HG03354 (cell line): ENCODE measurements at regions not wholly inside any gene's neighbourhood (a gene's known extent, or its start where the extent isn't known, plus 50 kb on each side); places are given as distances from the start of the nearest gene placed in this dataset.
A peak's percentile ranks its signal among the peaks of the same experiment; 100 is the strongest.
"Not testable (repeated sequence)": the region's sequence is repeated elsewhere in the genome, so short reads cannot be mapped to it uniquely, and the experiment has no call there.

Experiments
- ATAC-seq: cut with Tn5 transposase; IDR thresholded peaks from one replicate; pipeline ENCODE4 v1.9.1; 2021; ENCODE audit warnings: mild to moderate bottlenecking; ENCODE audit not compliant: unreplicated experiment, poor library complexity, severe bottlenecking

DNA sequence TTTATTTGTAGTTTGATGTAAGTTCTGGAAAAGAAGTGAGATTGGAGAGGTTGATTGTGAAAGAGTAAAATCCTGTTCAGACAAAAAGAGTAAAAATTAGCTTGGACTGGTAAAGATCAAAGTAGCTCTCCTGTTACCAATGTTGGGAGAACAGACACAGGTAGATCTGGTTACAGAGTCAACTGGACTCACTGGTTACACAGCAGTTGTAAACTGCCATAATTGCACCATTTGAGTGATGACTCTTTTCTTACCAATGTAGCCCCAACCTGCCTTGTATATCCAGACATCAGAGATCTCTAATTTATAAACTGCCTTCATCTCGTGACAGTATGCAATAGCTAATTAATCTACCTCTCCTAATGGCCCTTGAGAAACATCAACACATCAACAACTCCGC lies 165.6 kb upstream of the PRSS16 start:
- no peak for ATAC-seq

- no peak for ATAC-seq
Measured at GRCh38 chr6:27088068-27088467, 159.4 kb upstream of the PRSS16 start.

DNA sequence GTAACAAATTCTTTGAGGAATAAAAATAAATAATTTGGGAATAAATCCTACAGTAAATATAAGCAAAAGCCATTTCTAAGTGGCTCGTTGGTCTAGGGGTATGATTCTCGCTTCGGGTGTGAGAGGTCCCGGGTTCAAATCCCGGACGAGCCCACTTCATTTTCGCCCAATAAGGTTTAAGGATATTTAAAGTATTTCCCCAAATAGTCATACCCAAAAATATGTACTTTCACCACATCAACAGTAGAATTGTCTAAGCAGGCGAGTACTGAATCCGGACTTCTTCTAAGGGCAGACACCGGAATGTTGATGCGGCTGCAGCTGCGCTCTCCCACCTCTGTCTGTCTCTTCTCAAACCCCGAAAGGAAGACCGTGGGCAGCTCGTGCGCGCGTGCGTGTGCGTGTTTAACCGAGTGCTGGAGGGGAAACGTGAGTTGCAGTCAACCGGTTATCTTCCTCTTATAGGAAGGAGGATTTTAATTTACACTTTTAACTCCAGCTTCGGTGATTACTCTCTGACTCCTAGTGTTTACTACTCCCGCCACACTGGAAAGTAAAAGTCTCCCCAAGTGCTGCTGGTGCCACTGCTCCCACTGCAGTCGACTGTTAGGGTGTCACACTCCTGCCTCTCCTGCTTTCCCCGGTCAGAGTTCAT lies 155.7 kb upstream of the PRSS16 start:
- ATAC-seq, result peak; percentile 64

DNA sequence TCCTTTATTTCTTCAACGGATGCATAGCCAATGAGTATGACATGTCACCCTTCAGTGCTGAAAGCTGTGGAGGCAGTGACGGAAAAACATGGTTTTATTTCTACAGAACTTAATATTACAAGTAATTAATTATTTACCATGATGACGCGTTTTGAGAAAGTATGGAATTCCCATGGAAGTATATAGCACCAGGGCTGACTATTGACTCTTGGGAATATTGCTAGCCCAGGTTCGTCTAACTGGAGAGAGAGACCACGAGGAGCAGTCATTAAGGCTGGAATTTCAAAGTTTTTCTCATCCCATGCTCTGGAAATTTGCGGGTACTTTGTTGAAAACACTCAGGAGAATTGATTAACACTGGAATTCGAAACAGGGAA lies 155.2 kb upstream of the PRSS16 start:
- ATAC-seq, result no peak

GRCh38 chr6:27095914-27096313 lies 151.6 kb upstream of the PRSS16 start:
- no peak for ATAC-seq

- no peak for ATAC-seq
Measured at GRCh38 chr6:27096834-27097511, 150.5 kb upstream of the PRSS16 start.

DNA sequence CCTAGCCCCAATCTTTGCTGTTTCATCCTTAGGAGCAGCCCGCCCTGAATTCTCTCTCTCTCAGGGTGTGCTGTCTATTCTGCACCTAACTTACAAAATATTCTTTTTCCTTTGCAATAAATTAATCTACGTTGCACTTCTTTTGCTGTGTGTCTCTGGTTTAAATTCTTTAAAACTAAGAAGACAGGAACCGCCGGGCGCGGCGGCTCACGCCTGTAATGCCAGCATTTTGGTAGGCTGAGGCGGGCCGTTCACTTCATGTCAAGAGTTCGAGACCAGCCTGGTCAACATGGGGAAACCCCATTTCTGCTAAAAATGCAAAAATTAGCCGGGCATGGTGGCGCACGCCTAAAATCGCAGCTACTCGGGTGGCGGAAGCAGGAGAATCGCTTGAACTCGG lies 148.5 kb upstream of the PRSS16 start:
- no peak for ATAC-seq

GRCh38 chr6:27100921-27101320 lies 146.6 kb upstream of the PRSS16 start:
- no peak for ATAC-seq

GRCh38 chr6:27101824-27102223 lies 145.7 kb upstream of the PRSS16 start:
- no peak for ATAC-seq

- no peak for ATAC-seq
Measured at GRCh38 chr6:27106382-27106781, 141.1 kb upstream of the PRSS16 start.

GRCh38 chr6:27111743-27112142 lies 135.8 kb upstream of the PRSS16 start:
- ATAC-seq, result no peak

GRCh38 chr6:27112974-27113373 lies 134.5 kb upstream of the PRSS16 start:
- ATAC-seq, result no peak

DNA sequence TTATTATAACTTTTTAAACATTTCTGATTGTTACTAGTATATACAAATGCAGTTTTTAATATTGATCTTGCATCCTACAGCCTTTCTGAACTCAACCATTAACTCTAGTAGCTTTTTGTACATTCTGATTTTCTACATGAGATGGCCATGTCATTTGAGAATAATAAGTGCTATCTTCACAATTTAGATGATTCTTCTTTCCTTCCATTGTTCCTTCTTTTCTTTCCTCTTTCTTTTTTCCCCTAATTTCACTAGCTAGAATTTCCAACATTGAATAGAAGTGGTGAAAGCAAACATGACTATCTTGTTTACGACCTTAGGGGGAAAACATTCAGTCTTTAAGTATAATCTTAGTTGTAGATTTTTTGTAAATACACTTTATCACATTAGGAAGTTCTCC lies 128.2 kb upstream of the PRSS16 start:
- ATAC-seq, result no peak

- ATAC-seq, result no peak
Measured at GRCh38 chr6:27119761-27120160, 127.7 kb upstream of the PRSS16 start.

GRCh38 chr6:27121640-27122039 lies 125.9 kb upstream of the PRSS16 start:
- no peak for ATAC-seq

GRCh38 chr6:27124252-27124657 lies 123.2 kb upstream of the PRSS16 start:
- no peak for ATAC-seq

DNA sequence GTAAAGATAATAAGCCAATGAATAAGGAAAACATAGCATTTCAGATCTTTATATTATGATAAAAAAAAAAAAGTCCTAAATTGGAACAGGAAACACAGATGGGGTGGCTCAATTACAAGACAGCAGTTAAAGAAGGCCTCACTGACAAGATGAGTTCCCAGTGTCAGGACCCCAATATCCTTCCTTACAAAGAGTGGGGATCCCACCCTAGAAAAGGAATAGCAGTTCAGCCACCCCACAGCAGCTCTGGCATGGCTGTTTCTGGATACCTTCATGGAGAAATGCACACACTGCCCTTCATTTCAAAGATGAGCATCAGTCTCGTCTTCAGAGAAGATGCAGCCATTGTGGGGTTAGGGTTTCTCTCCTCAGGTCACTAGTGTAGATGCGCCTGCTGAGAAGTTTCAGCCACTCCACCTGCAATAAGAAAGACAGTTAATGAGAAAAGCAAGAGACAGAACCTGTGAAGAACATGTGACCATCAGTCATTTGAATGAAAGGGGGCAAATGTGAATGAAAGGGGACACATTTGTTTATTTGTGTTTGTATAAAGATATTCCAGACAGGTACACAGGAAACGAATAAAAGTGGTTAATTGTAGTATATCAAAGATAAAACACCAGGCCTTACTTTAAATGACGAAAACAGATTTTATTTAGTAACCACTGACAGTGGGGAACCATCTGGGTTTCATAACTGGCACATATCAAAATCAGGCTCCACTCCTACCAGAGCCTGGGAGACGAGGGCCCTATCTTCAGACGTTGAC lies 121.3 kb upstream of the PRSS16 start:
- no peak for ATAC-seq

DNA sequence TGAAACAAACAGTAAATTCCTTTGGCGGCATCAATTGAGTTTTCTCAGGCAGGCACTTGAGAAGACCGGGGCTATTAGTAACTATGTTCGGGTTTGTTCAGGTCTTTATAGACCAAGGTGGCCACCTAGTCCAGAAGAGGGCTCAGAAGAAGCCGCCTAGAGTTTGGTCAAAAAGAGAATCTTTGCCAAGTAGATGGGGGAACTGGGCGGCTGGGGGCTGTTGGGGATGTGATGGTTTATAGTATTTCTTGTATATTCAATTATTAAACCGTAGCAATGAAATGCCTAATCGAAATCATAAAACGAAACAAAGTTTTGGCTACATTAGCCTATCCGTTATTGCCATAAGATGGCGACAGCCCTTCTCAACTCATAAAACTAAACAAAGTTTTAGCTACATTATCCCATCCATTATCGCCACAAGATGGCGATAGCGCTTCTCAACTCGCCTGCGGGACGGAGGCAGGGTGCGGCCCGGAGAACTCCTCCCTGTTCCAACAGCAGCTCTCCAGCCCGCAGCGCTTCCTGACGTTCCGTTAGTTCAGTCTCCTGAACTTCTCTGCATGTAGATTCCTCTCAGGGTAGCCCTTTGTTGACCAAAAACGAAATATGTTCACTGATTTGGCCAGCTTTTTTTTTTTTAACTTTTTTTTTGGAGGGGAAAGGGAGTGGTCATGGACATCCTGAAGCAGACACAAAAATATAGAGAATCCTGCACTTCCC lies 120.5 kb upstream of the PRSS16 start:
- ATAC-seq, result peak; percentile 62

GRCh38 chr6:27127874-27128273 lies 119.6 kb upstream of the PRSS16 start:
- ATAC-seq, result not testable (repeated sequence)

DNA sequence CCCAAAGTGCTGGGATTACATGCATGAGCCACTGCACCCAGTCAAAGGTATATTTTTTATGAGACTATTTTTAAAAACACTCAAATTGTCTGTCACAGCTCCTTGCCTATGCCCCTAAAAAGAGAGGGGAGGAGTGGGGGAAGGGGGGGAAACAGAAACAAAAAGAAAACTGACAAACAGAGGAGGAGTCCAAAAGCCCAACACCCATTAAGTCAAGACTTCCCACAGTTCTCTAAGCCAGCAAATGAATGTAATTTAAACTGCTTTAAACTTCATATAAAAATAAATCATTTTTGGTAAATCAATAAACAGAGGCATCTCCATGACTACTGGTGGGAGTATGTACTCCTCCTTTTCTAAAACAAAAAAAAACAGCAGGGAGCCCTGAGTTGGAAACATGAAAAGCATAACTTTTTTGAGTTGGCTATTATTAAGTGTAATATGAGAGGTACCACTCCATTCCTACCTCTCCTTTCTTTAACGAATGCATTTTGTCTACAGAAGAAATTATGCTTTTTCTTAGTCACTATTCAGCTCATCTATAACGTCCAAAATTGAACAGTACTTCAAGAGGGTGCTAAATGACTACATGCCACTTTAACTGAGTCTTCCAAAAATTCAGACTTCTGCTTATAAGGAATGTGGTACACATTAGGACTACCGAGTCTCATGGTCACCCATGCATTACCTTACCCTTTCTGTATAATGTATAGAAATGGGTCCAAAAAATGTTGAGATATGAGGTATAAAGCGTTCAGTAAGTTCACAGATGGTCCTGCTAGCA lies 119.0 kb upstream of the PRSS16 start:
- ATAC-seq, result no peak
